Activated CD4-positive, alpha-beta memory T cell treated with anti-CD3 and anti-CD28 coated beads for 36 hours (primary cell): ENCODE measurements at regions not wholly inside any gene's neighbourhood (a gene's known extent, or its start where the extent isn't known, plus 50 kb on each side); places are given as distances from the start of the nearest gene placed in this dataset.
"Not testable (repeated sequence)": the region's sequence is repeated elsewhere in the genome, so short reads cannot be mapped to it uniquely, and the experiment has no call there.

Source experiments
- CTCF ChIA-PET: fragments of 350-600 bp; sonication (Branson Sonifier 250); formaldehyde crosslinking; loops from one replicate; lab custom pipeline; 2021; ENCODE audit warnings: antibody characterized with exemption, inconsistent platforms; lab: Charles Lee
- POLR2A ChIA-PET: fragments of 350-600 bp; sonication (Branson Sonifier 250); formaldehyde crosslinking; loops from one replicate; lab custom pipeline; 2021; ENCODE audit warnings: antibody characterized with exemption; lab: Charles Lee
- DNase-seq: peaks from one replicate; pipeline ENCODE4 v3.0.0-alpha.2; 2020
- H3K27ac Mint-ChIP-seq: one replicate; pipeline ENCODE4 v1.8.0; 2021; ENCODE audit warnings: mixed read lengths
- H3K27me3 Mint-ChIP-seq: one replicate; pipeline ENCODE4 v1.8.0; 2021; ENCODE audit warnings: mixed read lengths
- H3K36me3 Mint-ChIP-seq: one replicate; pipeline ENCODE4 v1.8.0; 2021; ENCODE audit warnings: mixed read lengths
- H3K4me1 Mint-ChIP-seq: one replicate; pipeline ENCODE4 v1.8.0; 2021; ENCODE audit warnings: low read depth, mixed read lengths
- H3K4me3 Mint-ChIP-seq: one replicate; pipeline ENCODE4 v1.8.0; 2021; ENCODE audit warnings: mild to moderate bottlenecking, mixed read lengths
- H3K9me3 Mint-ChIP-seq: one replicate; pipeline ENCODE4 v1.8.0; 2021; ENCODE audit warnings: mixed read lengths
- intact Hi-C: fragments of 100-400 bp; cut with micrococcal nuclease; formaldehyde crosslinking; loops from one replicate; pipeline ENCODE4 v1.15.1; 2023

GRCh38 chr2:32874931-32875330, 71.8 kb upstream of the LTBP1 start:
- ChIA-PET POLR2A (no interaction called here), CTCF (no interaction called here)
- H3K27ac Mint-ChIP-seq: no peak overlapping the region
- H3K4me1 Mint-ChIP-seq: no peaks in the 10 kb centered on the region
- peaks cover 5% of the 10 kb centered on the region for H3K27me3 Mint-ChIP-seq
- DNase-seq: no peak
- H3K9me3 Mint-ChIP-seq: no peaks in the 10 kb centered on the region
- H3K36me3 Mint-ChIP-seq: no peaks in the 10 kb centered on the region
- H3K4me3 Mint-ChIP-seq: no peak overlapping the region
- intact Hi-C loops: no loop called here

GRCh38 chr2:32877587-32878510, 68.9 kb upstream of the LTBP1 start:
- H3K36me3 Mint-ChIP-seq: no peaks in the 10 kb centered on the region
- H3K27me3 Mint-ChIP-seq: no peaks in the 10 kb centered on the region
- H3K9me3 Mint-ChIP-seq: no peaks in the 10 kb centered on the region
- ChIA-PET CTCF (no interaction called here), POLR2A (interaction anchor here (0.7 kb wide), 1 partner anchor 104 kb away, joined by 3 read pairs; no protein-coding TSS in a partner anchor)
- intact Hi-C loops: loop anchor here (2.0 kb wide), 1 partner anchor 75 kb away; no protein-coding TSS in a partner anchor
- DNase-seq: no peak
- H3K4me1 Mint-ChIP-seq: no peaks in the 10 kb centered on the region
- H3K27ac Mint-ChIP-seq: no peak overlapping the region
- H3K4me3 Mint-ChIP-seq: no peak overlapping the region

- H3K27ac Mint-ChIP-seq, H3K4me1 Mint-ChIP-seq, H3K36me3 Mint-ChIP-seq, intact Hi-C loops, CTCF ChIA-PET, POLR2A ChIA-PET, H3K27me3 Mint-ChIP-seq, H3K4me3 Mint-ChIP-seq, DNase-seq, H3K9me3 Mint-ChIP-seq: not testable (repeated sequence)
Observed at GRCh38 chr2:32879943-32880342, 66.8 kb upstream of the LTBP1 start.

- H3K4me1 Mint-ChIP-seq: no peaks in the 10 kb centered on the region
- ChIA-PET CTCF (no interaction called here), POLR2A (no interaction called here)
- no peak overlapping the region for H3K4me3 Mint-ChIP-seq
- no peak for DNase-seq
- intact Hi-C loops: no loop called here
- H3K27ac Mint-ChIP-seq: no peak overlapping the region
- peaks cover 4% of the 10 kb centered on the region for H3K27me3 Mint-ChIP-seq
- no peaks in the 10 kb centered on the region for H3K36me3 Mint-ChIP-seq
- no peaks in the 10 kb centered on the region for H3K9me3 Mint-ChIP-seq
Observed at GRCh38 chr2:32882816-32883810, 63.6 kb upstream of the LTBP1 start.

- no peaks in the 10 kb centered on the region for H3K36me3 Mint-ChIP-seq
- DNase-seq: no peak
- H3K27ac Mint-ChIP-seq: no peak overlapping the region
- peaks cover 2% of the 10 kb centered on the region for H3K9me3 Mint-ChIP-seq
- POLR2A ChIA-PET: no interaction called here
- no peaks in the 10 kb centered on the region for H3K4me1 Mint-ChIP-seq
- H3K27me3 Mint-ChIP-seq: peaks cover 4% of the 10 kb centered on the region
- no peak overlapping the region for H3K4me3 Mint-ChIP-seq
- CTCF ChIA-PET: no interaction called here
- intact Hi-C loops: no loop called here
Observed at GRCh38 chr2:32884346-32884745, 62.4 kb upstream of the LTBP1 start.

GRCh38 chr2:32886397-32887055, 60.2 kb upstream of the LTBP1 start:
- CTCF ChIA-PET, intact Hi-C loops, H3K9me3 Mint-ChIP-seq, H3K27ac Mint-ChIP-seq, H3K27me3 Mint-ChIP-seq, H3K4me3 Mint-ChIP-seq, POLR2A ChIA-PET, H3K36me3 Mint-ChIP-seq, H3K4me1 Mint-ChIP-seq, DNase-seq: not testable (repeated sequence)

- no peak overlapping the region for H3K27ac Mint-ChIP-seq
- H3K4me3 Mint-ChIP-seq: no peak overlapping the region
- no peak for DNase-seq
- intact Hi-C loops: no loop called here
- peaks cover 4% of the 10 kb centered on the region for H3K27me3 Mint-ChIP-seq
- no peaks in the 10 kb centered on the region for H3K4me1 Mint-ChIP-seq
- ChIA-PET CTCF (no interaction called here), POLR2A (no interaction called here)
- H3K36me3 Mint-ChIP-seq: no peaks in the 10 kb centered on the region
- H3K9me3 Mint-ChIP-seq: peaks cover 2% of the 10 kb centered on the region
Observed at GRCh38 chr2:32887125-32887524, 59.6 kb upstream of the LTBP1 start.

GRCh38 chr2:32894119-32894728, 52.5 kb upstream of the LTBP1 start:
- intact Hi-C loops: no loop called here
- H3K27ac Mint-ChIP-seq: no peak overlapping the region
- ChIA-PET CTCF (no interaction called here), POLR2A (no interaction called here)
- H3K9me3 Mint-ChIP-seq: peaks cover 5% of the 10 kb centered on the region
- DNase-seq: no peak
- H3K4me3 Mint-ChIP-seq: no peak overlapping the region
- H3K4me1 Mint-ChIP-seq: peaks cover 6% of the 10 kb centered on the region
- H3K27me3 Mint-ChIP-seq: peaks cover 4% of the 10 kb centered on the region
- H3K36me3 Mint-ChIP-seq: no peaks in the 10 kb centered on the region

GRCh38 chr2:32895424-32895823, 51.3 kb upstream of the LTBP1 start:
- no peak overlapping the region for H3K27ac Mint-ChIP-seq
- POLR2A ChIA-PET: no interaction called here
- H3K4me3 Mint-ChIP-seq: no peak overlapping the region
- no peaks in the 10 kb centered on the region for H3K36me3 Mint-ChIP-seq
- peaks cover 6% of the 10 kb centered on the region for H3K4me1 Mint-ChIP-seq
- peaks cover 7% of the 10 kb centered on the region for H3K27me3 Mint-ChIP-seq
- DNase-seq: no peak
- intact Hi-C loops: no loop called here
- H3K9me3 Mint-ChIP-seq: peaks cover 5% of the 10 kb centered on the region
- CTCF ChIA-PET: no interaction called here
